Gastrocnemius medialis (tissue), 4 donors: ENCODE measurements at regions not wholly inside any gene's neighbourhood (a gene's known extent, or its start where the extent isn't known, plus 50 kb on each side); places are given as distances from the start of the nearest gene placed in this dataset.

Experiments
- ATAC-seq, 2 donors: fragments of 150-250 bp; one replicate each; pipeline ENCODE4 v1.9.1; 2016
- DNase-seq, 2 donors: peaks; one replicate each; pipeline ENCODE4 v3.0.0-alpha.2; 2019
- H3K27ac ChIP-seq, 4 donors: fragments of 200-600 bp; sonication (generic); 1 replicate in 1 of 4; 2 replicates in 3 of 4; pipeline ENCODE4 v1.5.1; 2016 to 2018; ENCODE audit warnings: mild to moderate bottlenecking in 2 of 4, moderate library complexity in 1 of 4
- H3K27me3 ChIP-seq, 3 donors: fragments of 200-600 bp; sonication (generic) in 2 of 3; 1 replicate in 1 of 3; 2 replicates in 2 of 3; pipeline versions ENCODE4 v1.5.1 to v1.6.0; 2016 to 2019; ENCODE audit warnings: mild to moderate bottlenecking in 1 of 3, moderate library complexity in 1 of 3
- H3K36me3 ChIP-seq, 2 donors: fragments of 200-600 bp; sonication (generic) in 1 of 2; one replicate each; pipeline ENCODE4 v1.5.1; 2017 to 2018
- H3K4me1 ChIP-seq, 2 donors: fragments of 200-600 bp; sonication (generic) in 1 of 2; one replicate each; pipeline ENCODE4 v1.5.1; 2016 to 2017; ENCODE audit warnings: mild to moderate bottlenecking in 2 of 2
- H3K4me3 ChIP-seq, 4 donors: fragments of 200-600 bp; sonication (generic) in 3 of 4; 1 replicate in 1 of 4; 2 replicates in 3 of 4; pipeline ENCODE4 v1.5.1; 2016 to 2019; ENCODE audit warnings: mild to moderate bottlenecking in 2 of 4
- H3K9me3 ChIP-seq, 3 donors: fragments of 200-600 bp; sonication (generic) in 2 of 3; 1 replicate in 1 of 3; 2 replicates in 2 of 3; pipeline ENCODE4 v1.5.1; 2016 to 2019
- CTCF ChIP-seq, 5 experiments: fragments of 450-650 bp in 3 of 5; fragments of 200-600 bp in 2 of 5; sonication (generic) in 2 of 5; IDR thresholded peaks in 4 of 5; conservative IDR thresholded peaks in 1 of 5; 1 replicate in 4 of 5; 2 replicates in 1 of 5; pipeline ENCODE4 v1.5.1; 2016 to 2019; ENCODE audit warnings: antibody characterized with exemption in 5 of 5, mild to moderate bottlenecking in 3 of 5, moderate library complexity in 3 of 5
- POLR2A ChIP-seq, 2 donors: fragments of 450-650 bp; IDR thresholded peaks; one replicate each; pipeline ENCODE4 v1.6.1; 2017; ENCODE audit warnings: antibody characterized with exemption in 2 of 2, mild to moderate bottlenecking in 2 of 2, moderate library complexity in 2 of 2
- in situ Hi-C, 4 donors: fragments of 200-750 bp; cut with MboI; loops; one replicate each; pipeline versions ENCODE4 v1.15.0 to v1.8.0; 2017; ENCODE audit warnings: low sequenced_read_pairs in 4 of 4
- intact Hi-C: fragments of 100-400 bp; cut with DNase I; formaldehyde crosslinking; loops from one replicate; pipeline ENCODE4 v1.15.1; 2023; ENCODE audit warnings: low total_unique reads

DNA sequence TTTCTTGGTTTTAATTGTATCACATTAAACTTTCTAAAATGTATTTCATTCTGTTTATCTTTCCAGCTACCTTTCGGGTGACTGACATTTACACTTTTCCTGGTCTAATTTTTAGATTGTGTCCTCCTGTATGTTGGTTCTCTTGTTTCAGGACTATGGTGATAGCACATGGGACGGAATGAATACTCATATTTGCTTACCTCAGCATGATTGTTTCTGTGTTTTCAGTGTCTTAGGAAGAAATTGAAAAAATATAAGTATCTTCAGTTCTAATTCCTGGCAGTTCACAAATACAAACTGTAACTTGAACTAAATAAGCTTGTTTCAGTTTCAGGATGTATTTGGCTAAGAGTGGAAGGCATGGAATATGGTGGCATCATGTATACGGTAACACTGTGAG lies 80.1 kb upstream of the ROBO1 start:
- Histone ChIP-seq H3K27me3 (no peaks in the 10 kb centered on the region), H3K27ac (no peak overlapping the region), H3K36me3 (no peaks in the 10 kb centered on the region), H3K4me3 (no peak overlapping the region), H3K4me1 (no peaks in the 10 kb centered on the region), H3K9me3 (no peaks in the 10 kb centered on the region)
- intact Hi-C loops, result loop anchor here (10.0 kb wide), 1 partner anchor 323 kb away; no protein-coding TSS in a partner anchor
- DNase-seq (no peak), ATAC-seq (no peak)
- in situ Hi-C loops, result no loop called here
- TF ChIP-seq CTCF (IDR thresholded peaks at IDR 0.05 in 4 of 5, conservative IDR thresholded peaks at IDR 0.05 in 1 of 5), result no peak
- no peak for TF ChIP-seq POLR2A (IDR thresholded peaks at IDR 0.05)

DNA sequence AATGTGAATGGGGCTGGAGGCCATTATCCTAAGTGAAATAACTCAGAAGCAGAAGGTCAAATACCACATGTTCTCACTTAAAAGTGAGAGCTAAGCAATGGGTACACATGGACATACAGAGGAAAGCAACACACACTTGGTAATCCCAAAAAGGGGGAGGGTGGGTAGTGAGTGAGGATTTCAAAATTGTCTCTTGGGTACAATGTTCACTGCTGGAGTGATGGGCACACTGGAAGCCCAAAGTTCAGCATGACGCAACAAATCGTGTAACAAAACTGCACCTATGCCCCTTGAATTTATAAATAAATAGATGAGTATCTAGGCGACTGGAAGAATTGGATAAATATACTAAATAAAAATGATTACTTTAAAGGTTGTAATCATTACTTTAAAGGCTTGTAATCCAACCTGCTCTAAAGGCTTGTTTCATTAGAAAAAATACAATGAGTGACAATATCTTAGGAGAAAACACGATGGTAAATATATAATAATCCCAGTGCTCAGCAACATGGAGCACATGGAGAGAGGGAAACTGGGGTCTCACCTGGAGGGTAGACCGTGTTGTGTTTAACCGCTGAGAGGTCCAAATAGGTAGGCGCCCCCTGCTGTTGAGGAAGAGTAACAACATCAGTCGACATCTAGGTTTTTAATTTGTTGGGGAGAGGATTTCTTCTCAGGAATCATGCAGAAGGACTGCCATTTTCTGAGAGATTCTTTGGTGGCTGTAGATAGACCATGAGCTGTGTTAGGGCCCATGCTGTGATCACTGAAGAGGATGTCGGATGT lies 78.5 kb upstream of the ROBO1 start:
- Histone ChIP-seq H3K9me3 (no peaks in the 10 kb centered on the region), H3K27me3 (no peaks in the 10 kb centered on the region), H3K4me3 (no peak overlapping the region), H3K36me3 (no peaks in the 10 kb centered on the region), H3K27ac (no peak overlapping the region), H3K4me1 (no peaks in the 10 kb centered on the region)
- ATAC-seq, result no peak
- TF ChIP-seq CTCF (IDR thresholded peaks at IDR 0.05 in 4 of 5, conservative IDR thresholded peaks at IDR 0.05 in 1 of 5) (peak in 1 of 5 experiments; percentile 16), POLR2A (IDR thresholded peaks at IDR 0.05) (no peak)
- no peak for DNase-seq
- in situ Hi-C loops, result no loop called here
- intact Hi-C loops, result loop anchor here (10.0 kb wide), 1 partner anchor 322 kb away; no protein-coding TSS in a partner anchor

GRCh38 chr3:79845546-79845945 lies 77.7 kb upstream of the ROBO1 start:
- Histone ChIP-seq H3K4me1 (no peaks in the 10 kb centered on the region), H3K36me3 (no peaks in the 10 kb centered on the region), H3K27ac (no peak overlapping the region), H3K27me3 (no peaks in the 10 kb centered on the region), H3K4me3 (no peak overlapping the region), H3K9me3 (no peaks in the 10 kb centered on the region)
- TF ChIP-seq POLR2A (IDR thresholded peaks at IDR 0.05), result no peak
- no peak for TF ChIP-seq CTCF (IDR thresholded peaks at IDR 0.05 in 4 of 5, conservative IDR thresholded peaks at IDR 0.05 in 1 of 5)
- ATAC-seq, result no peak
- no peak for DNase-seq
- intact Hi-C loops (loop anchor here (10.0 kb wide), 1 partner anchor 321 kb away; no protein-coding TSS in a partner anchor), in situ Hi-C loops (no loop called here)

GRCh38 chr3:79844176-79844575 lies 76.4 kb upstream of the ROBO1 start:
- no peak overlapping the region for H3K4me3 ChIP-seq
- in situ Hi-C loops, result no loop called here
- no peaks in the 10 kb centered on the region for H3K4me1 ChIP-seq
- no peak overlapping the region for H3K27ac ChIP-seq
- no peak for DNase-seq
- H3K36me3 ChIP-seq, result no peaks in the 10 kb centered on the region
- H3K27me3 ChIP-seq, result no peaks in the 10 kb centered on the region
- H3K9me3 ChIP-seq, result no peaks in the 10 kb centered on the region
- no peak for TF ChIP-seq POLR2A (IDR thresholded peaks at IDR 0.05)
- TF ChIP-seq CTCF (IDR thresholded peaks at IDR 0.05 in 4 of 5, conservative IDR thresholded peaks at IDR 0.05 in 1 of 5), result no peak
- ATAC-seq, result no peak
- intact Hi-C loops, result loop anchor here (10.0 kb wide), 1 partner anchor 319 kb away; no protein-coding TSS in a partner anchor
